Breast epithelium (tissue), 4 donors: ENCODE measurements at regions not wholly inside any gene's neighbourhood (a gene's known extent, or its start where the extent isn't known, plus 50 kb on each side); places are given as distances from the start of the nearest gene placed in this dataset.

Source experiments
- DNase-seq, 2 donors: peaks; one replicate each; pipeline ENCODE4 v3.0.0-alpha.2; 2019; ENCODE audit warnings: low spot score in 2 of 2
- H3K27ac ChIP-seq, 2 donors: fragments of 200-600 bp; sonication (generic) in 1 of 2; one replicate each; pipeline ENCODE4 v1.5.1; 2016 to 2019; ENCODE audit warnings: mild to moderate bottlenecking in 1 of 2
- H3K27me3 ChIP-seq, 2 donors: fragments of 200-600 bp; sonication (generic) in 1 of 2; one replicate each; pipeline versions ENCODE4 v1.5.1 to v1.6.0; 2017 to 2019; ENCODE audit warnings: control low read depth in 1 of 2, mild to moderate bottlenecking in 1 of 2
- H3K36me3 ChIP-seq: fragments of 200-600 bp; one replicate; pipeline ENCODE4 v1.5.1; 2019
- H3K4me1 ChIP-seq, 2 donors: fragments of 200-600 bp; sonication (generic); one replicate each; pipeline ENCODE4 v1.5.1; 2016 to 2019; ENCODE audit warnings: control low read depth in 1 of 2
- H3K4me3 ChIP-seq, 3 donors: fragments of 200-600 bp; sonication (generic); 1 replicate in 2 of 3; 2 replicates in 1 of 3; pipeline ENCODE4 v1.5.1; 2016 to 2019; ENCODE audit warnings: mild to moderate bottlenecking in 3 of 3, moderate library complexity in 2 of 3
- H3K9me3 ChIP-seq, 2 donors: fragments of 200-600 bp; sonication (generic) in 1 of 2; one replicate each; pipeline ENCODE4 v1.5.1; 2016 to 2019; ENCODE audit warnings: control low read depth in 1 of 2
- POLR2A ChIP-seq: fragments of 450-650 bp; IDR thresholded peaks from one replicate; pipeline ENCODE4 v1.6.1; 2016; ENCODE audit warnings: antibody characterized with exemption, mild to moderate bottlenecking, moderate library complexity
- POLR2AphosphoS5 ChIP-seq, 3 donors: sonication (generic); formaldehyde crosslinking; IDR thresholded peaks; one replicate each; pipeline ENCODE4 v1.6.1; 2017; ENCODE audit warnings: antibody characterized with exemption in 3 of 3
- intact Hi-C: fragments of 100-400 bp; cut with DNase I; formaldehyde crosslinking; loops from one replicate; pipeline ENCODE4 v1.15.1; 2023; ENCODE audit warnings: low total_unique reads
- TF ChIP-seq, protein P1 (sequence below), 3 donors: fragments of 450-650 bp; IDR thresholded peaks; one replicate each; pipeline ENCODE4 v1.5.1; 2016 to 2017; ENCODE audit warnings: antibody characterized with exemption in 3 of 3, mild to moderate bottlenecking in 3 of 3, moderate library complexity in 3 of 3

DNA sequence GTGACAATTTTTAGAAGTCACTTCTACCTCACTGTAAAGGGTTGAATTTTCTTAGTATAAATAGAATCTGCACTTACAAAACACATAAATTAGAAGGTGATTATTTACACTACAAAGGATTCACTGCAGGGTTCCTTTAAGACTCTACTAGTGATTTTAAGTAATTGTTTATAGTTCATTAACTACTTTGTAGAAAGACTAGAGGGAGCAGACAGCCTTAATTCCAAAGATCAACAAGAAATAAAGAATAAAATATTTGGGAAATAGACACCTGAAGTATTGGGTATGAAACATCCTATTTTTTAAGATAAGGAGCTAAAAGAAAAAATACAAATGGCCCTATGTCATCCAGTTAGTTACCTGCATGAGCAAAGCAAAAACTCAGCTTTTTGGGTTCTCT, 360.5 kb upstream of the ALCAM start:
- Histone ChIP-seq H3K4me1 (no peaks in the 10 kb centered on the region), H3K27me3 (no peaks in the 10 kb centered on the region), H3K27ac (no peak overlapping the region), H3K9me3 (no peaks in the 10 kb centered on the region), H3K36me3 (no peaks in the 10 kb centered on the region), H3K4me3 (no peak overlapping the region)
- no peak for TF ChIP-seq POLR2AphosphoS5 (IDR thresholded peaks at IDR 0.05)
- no peak for TF ChIP-seq POLR2A
- TF ChIP-seq, protein P1, sequence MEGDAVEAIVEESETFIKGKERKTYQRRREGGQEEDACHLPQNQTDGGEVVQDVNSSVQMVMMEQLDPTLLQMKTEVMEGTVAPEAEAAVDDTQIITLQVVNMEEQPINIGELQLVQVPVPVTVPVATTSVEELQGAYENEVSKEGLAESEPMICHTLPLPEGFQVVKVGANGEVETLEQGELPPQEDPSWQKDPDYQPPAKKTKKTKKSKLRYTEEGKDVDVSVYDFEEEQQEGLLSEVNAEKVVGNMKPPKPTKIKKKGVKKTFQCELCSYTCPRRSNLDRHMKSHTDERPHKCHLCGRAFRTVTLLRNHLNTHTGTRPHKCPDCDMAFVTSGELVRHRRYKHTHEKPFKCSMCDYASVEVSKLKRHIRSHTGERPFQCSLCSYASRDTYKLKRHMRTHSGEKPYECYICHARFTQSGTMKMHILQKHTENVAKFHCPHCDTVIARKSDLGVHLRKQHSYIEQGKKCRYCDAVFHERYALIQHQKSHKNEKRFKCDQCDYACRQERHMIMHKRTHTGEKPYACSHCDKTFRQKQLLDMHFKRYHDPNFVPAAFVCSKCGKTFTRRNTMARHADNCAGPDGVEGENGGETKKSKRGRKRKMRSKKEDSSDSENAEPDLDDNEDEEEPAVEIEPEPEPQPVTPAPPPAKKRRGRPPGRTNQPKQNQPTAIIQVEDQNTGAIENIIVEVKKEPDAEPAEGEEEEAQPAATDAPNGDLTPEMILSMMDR (IDR thresholded peaks at IDR 0.05) = no peak
- DNase-seq = no peak
- intact Hi-C loops = no loop called here

DNA sequence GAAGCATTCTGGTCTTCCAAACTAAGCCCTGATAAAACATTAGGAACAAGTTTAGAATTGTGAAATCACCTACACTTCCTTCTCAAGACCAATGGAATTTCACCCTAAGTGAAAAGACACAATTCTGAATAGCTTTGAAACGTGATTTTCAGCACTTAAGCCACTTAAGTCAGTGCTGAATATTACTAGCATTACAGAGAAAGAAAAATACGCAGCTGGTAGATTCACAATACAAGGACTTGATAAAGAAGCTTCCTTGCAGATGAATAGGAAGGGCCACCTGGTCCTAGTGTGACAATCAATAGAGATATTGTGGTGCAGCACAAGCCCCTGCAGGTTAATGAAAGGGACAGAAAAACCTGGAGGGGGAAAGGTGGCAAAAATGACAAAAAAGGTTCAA, 353.1 kb upstream of the ALCAM start:
- Histone ChIP-seq H3K4me1 (no peaks in the 10 kb centered on the region), H3K9me3 (no peaks in the 10 kb centered on the region), H3K4me3 (no peak overlapping the region), H3K36me3 (no peaks in the 10 kb centered on the region), H3K27ac (no peak overlapping the region), H3K27me3 (no peaks in the 10 kb centered on the region)
- no peak for TF ChIP-seq POLR2AphosphoS5 (IDR thresholded peaks at IDR 0.05)
- TF ChIP-seq POLR2A = no peak
- TF ChIP-seq, protein P1 (IDR thresholded peaks at IDR 0.05) = no peak
- intact Hi-C loops = no loop called here
- no peak for DNase-seq

DNA sequence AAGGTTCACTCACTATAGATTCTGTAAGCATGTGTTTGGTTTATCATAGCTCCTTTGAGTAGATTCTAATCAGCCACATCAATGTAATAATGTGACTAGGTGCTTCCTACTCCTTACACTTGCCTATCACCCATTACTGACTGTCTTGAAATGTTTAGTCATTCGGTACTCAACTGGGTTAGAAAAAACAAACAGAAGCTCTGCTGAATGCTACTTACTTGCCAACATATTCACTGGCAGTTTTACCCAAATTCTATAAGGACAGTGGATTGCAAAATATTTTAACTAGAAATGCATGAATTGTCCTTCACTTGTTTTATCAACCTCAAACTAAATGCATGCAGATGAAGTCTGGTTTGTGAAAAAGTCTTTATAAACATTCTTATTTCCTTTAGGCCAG, 352.1 kb upstream of the ALCAM start:
- Histone ChIP-seq H3K27me3 (no peaks in the 10 kb centered on the region), H3K27ac (no peak overlapping the region), H3K36me3 (no peaks in the 10 kb centered on the region), H3K4me1 (no peaks in the 10 kb centered on the region), H3K4me3 (no peak overlapping the region), H3K9me3 (no peaks in the 10 kb centered on the region)
- TF ChIP-seq, protein P1 (IDR thresholded peaks at IDR 0.05) = no peak
- TF ChIP-seq POLR2A (no peak), POLR2AphosphoS5 (IDR thresholded peaks at IDR 0.05) (no peak)
- no peak for DNase-seq
- intact Hi-C loops = no loop called here

DNA sequence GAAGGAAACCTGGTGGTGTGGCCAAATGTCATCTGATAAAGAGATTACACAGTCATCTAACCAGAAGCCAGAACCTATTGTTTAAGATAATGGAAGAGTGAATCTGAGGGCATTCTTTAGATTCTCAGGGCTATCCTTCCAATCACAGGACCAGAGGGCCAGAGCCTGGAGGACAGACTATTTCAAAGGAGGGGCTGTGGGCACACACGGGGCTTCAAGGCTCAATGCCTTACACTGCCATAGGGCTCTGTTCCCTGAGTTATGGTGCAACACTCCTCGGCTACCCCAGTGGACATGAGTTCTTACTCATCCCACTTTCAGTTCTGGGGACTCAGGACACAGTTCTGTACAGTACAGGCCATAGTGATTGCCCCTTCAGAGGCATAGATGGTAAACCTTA, 343.9 kb upstream of the ALCAM start:
- no peak for DNase-seq
- intact Hi-C loops = no loop called here
- Histone ChIP-seq H3K4me3 (no peak overlapping the region), H3K4me1 (no peaks in the 10 kb centered on the region), H3K27me3 (no peaks in the 10 kb centered on the region), H3K36me3 (no peaks in the 10 kb centered on the region), H3K27ac (no peak overlapping the region), H3K9me3 (no peaks in the 10 kb centered on the region)
- TF ChIP-seq, protein P1 (IDR thresholded peaks at IDR 0.05) = no peak
- TF ChIP-seq POLR2AphosphoS5 (IDR thresholded peaks at IDR 0.05) (no peak), POLR2A (no peak)

DNA sequence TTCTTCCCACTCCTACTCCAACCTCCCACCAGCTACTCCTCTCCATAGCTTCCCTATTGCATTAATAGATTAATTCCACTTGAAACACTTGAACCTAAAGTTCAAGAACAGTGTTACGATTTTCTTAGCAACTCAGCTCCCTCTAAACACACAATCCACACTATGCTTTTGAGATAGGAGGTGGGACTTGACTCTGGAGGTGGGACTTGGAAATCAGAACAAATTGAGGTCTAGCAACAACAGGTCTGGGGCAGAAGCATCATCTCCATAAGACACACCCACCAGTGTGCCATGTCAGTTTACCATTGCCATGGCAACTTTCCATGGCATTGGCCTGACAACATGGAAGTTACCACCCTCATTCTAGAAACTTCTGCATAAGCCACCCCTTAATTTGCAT, 336.5 kb upstream of the ALCAM start:
- TF ChIP-seq, protein P1 (IDR thresholded peaks at IDR 0.05) = no peak
- TF ChIP-seq POLR2A (no peak), POLR2AphosphoS5 (IDR thresholded peaks at IDR 0.05) (no peak)
- Histone ChIP-seq H3K27ac (no peak overlapping the region), H3K27me3 (no peaks in the 10 kb centered on the region), H3K9me3 (no peaks in the 10 kb centered on the region), H3K36me3 (no peaks in the 10 kb centered on the region), H3K4me3 (no peak overlapping the region), H3K4me1 (no peaks in the 10 kb centered on the region)
- intact Hi-C loops = no loop called here
- no peak for DNase-seq
